H1 (cell line): ENCODE measurements at regions not wholly inside any gene's neighbourhood (a gene's known extent, or its start where the extent isn't known, plus 50 kb on each side); places are given as distances from the start of the nearest gene placed in this dataset.

Experiments
- CBX5 ChIP-seq: fragments of 300-800, 300-1000 bp; sonication (generic); IDR thresholded peaks from 2 replicates; pipeline ENCODE4 v1.7.1; 2016; ENCODE audit warnings: antibody characterized with exemption, low read length, low read depth
- CREB1 ChIP-seq: IDR thresholded peaks from 2 replicates; pipeline ENCODE4 v1.6.1; 2012; ENCODE audit warnings: inconsistent platforms
- EP300 ChIP-seq, 2 experiments: IDR thresholded peaks; 1 replicate in 1 of 2; 2 replicates in 1 of 2; pipeline ENCODE4 v1.6.1; 2011 to 2012; ENCODE audit warnings: low read depth in 2 of 2, low read length in 2 of 2, mild to moderate bottlenecking in 2 of 2, borderline replicate concordance in 1 of 2, inconsistent platforms in 1 of 2, moderate library complexity in 1 of 2
- JUN ChIP-seq: IDR thresholded peaks from 2 replicates; pipeline ENCODE4 v1.6.1; 2011; ENCODE audit warnings: low read depth, mild to moderate bottlenecking, improper control_type of control experiment, low read length
- KDM4A ChIP-seq: IDR thresholded peaks from one replicate; pipeline ENCODE4 v1.7.1; 2012; ENCODE audit warnings: low read depth, mild to moderate bottlenecking, moderate library complexity, low read length, inconsistent platforms; ENCODE audit not compliant: severe bottlenecking
- SP2 ChIP-seq: IDR thresholded peaks from 2 replicates; pipeline ENCODE4 v1.6.1; 2012; ENCODE audit warnings: mild to moderate bottlenecking, low read length, inconsistent platforms
- USF2 ChIP-seq: IDR thresholded peaks from 2 replicates; pipeline ENCODE4 v1.6.1; 2011; ENCODE audit warnings: low read length, improper control_type of control experiment
- YY1 ChIP-seq: IDR thresholded peaks from 2 replicates; pipeline ENCODE4 v1.6.1; 2011; ENCODE audit warnings: low read depth, mild to moderate bottlenecking, low read length

GRCh38 chr4:128583753-128584712, 225.5 kb upstream of the JADE1 start (continued):
- no peak for TF ChIP-seq JUN
- TF ChIP-seq KDM4A = no peak
- TF ChIP-seq SP2 = no peak
- TF ChIP-seq CBX5 = no peak
- no peak for TF ChIP-seq USF2
- no peak for TF ChIP-seq CREB1
- no peak for TF ChIP-seq YY1
- no peak for TF ChIP-seq EP300 (IDR thresholded peaks at IDR 0.05; ENCODE audit: borderline replicate concordance in 1 of 2, low read depth in 2 of 2, low read length in 2 of 2)
